Dermis blood vessel endothelial cell (primary cell): ENCODE measurements at regions not wholly inside any gene's neighbourhood (a gene's known extent, or its start where the extent isn't known, plus 50 kb on each side); places are given as distances from the start of the nearest gene placed in this dataset.

Experiments
- DNase-seq: peaks from one replicate; pipeline ENCODE4 v3.0.0; 2010

DNA sequence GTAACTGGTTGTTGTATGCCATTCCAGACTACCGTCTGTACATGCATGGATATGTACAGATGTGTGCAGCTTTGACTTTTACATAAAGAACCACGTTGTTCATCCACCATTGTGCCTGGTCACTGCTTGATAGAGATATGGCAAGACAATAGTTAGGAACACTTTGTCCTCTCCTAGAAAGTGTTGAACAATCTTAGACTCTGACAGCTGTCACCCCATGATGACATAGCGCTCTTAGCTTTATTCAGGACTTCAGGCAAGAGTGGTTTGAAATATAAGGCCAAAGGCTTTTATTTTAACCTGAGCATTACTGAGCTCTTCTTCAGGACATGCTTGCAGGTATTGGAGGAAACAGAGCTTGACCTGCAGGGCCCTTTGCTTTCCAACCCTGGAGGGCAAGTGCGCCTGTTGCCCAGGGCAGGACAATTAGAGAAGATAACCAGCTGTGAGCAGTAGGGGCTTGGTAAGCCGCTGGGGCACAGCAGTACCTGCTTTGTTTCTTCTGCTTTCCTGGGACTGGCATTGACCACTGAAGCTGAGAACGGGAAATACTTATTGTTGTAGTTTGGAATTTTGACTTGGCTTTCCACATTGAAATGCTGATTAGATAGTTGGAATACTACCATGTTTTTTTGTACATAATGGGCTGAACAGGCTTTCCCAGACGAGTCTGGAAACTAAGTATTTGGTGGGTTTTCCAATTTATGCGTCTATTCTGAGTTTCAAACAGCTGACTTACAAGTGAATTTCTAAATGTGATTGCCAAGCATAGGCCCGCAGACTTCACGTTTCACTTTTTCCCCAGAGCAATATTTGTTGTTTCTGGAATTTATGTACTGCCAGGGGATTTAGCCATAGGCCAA, 51.1 kb downstream of the GARRE1 start:
- peak; percentile 31 for DNase-seq

DNA sequence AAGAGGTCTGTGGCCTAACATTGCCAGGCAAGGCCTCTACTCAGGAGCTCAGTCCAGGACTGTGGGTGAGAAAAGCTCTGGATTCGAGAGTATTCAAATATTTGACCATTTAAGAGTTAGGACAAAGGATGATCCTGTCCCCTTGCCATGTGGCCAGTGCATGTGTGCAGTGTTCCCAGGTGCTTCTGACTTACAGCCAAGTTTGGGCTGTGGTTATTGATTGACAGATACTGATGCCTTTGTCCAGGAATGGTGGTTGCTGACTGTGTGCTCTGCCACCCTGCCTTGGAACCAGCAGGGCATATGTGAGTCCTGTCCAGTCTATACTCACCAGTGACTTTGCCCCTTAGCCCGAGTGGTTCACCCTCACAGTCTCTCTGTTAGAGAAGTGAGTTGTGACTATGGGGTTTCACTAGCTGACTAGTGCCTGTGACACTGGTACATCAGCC, 51.9 kb downstream of the GARRE1 start:
- DNase-seq: no peak

DNA sequence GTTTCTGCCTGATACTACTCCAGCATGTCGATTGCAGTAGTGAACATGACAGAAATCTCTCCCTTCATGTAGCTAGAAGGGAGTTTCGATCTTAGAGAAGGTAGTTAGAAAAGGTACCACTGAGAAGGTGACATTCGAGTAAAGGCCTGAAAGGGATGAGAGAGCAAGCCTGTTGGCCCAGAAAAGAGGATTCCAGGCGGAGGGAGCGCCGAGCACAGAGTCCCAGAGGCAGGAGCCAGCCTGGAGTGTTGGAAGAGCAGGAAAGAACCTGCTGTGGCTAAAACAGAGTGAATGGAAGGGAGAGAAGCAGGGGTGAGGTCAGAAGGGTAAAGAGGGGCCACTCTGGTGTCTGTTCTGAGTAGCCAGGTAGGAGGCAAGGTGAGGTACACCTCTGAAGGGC, 52.5 kb downstream of the GARRE1 start:
- no peak for DNase-seq

DNA sequence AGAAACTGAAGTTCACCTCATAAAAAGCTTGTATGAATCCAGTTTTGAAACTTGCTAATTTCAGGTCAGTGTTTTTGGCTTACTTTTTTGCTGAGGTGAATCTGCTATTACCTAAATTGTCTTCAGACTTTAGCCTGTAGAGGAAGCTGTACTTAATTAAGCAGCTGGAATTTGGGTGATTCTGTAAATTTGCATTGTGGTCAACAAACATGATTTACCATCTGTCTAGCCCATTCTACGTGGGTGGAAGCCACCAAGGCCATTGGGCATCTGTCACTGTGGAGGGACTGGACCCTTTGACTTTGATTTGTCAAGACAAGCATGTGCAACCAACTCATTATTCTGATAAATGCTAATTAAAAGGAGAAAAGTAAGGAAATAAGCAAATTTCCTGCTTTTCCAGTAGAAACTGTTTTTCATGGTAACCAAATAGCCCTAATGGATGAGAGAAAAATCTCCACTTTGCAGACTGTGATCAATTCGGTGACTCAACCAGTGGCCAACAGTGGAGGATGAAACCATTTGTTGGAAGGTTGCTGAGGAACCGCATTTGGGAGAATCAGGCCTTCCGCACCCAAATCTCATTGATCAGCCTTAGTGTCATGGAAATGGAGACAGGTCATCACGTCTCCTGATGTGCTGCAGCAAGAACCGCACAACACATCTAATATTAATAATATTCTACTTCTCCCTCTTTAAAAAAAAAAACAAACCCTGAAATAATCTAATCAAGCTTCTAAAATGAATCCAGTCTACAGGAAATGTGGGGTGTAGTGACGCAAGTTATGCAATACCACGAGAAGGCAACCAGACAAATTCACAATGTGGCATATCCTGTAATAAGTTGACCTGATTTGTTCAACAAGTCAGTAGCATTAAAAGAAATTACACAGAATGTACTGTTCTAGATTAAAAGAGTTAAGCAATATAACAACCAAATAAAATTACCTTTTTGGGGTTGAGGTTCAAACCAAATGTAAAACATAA, 54.3 kb downstream of the GARRE1 start:
- DNase-seq: peak; percentile 49

DNA sequence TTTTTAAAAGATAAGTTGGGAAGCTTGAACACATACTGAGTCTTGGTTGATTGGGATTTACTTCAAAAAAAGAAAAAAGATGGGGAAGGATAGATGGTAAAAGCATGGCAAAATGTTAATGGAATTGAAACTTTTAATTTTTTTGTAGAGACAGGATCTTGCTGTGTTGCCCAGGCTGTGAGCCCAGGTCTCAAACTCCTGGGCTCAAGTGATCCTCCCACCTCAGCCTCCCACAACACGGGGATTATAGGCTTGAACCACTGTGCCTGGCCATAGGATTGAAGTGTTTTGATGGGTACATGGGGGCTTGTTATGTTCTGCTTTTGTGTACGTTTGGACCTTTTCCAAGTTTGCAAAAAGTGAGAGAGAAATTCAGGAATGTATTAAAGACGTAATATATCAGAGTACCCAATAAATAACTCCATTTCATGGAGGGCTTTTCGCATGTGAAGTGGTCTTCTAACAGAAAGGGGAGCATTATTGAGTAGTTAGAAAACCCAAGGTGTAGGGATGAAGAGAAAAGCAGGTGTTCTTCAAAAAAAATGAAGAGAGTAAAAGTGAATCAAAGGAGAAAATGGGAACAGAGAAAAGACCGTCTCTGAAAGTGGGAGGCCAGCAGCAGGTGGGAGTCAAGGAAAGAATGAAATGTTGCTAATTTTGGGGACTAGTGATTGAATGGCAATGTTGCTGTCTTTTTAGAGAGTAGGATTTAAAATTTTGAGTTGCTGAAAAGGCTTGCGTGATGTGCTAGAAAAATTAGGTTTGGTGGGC, 55.2 kb downstream of the GARRE1 start:
- no peak for DNase-seq

DNA sequence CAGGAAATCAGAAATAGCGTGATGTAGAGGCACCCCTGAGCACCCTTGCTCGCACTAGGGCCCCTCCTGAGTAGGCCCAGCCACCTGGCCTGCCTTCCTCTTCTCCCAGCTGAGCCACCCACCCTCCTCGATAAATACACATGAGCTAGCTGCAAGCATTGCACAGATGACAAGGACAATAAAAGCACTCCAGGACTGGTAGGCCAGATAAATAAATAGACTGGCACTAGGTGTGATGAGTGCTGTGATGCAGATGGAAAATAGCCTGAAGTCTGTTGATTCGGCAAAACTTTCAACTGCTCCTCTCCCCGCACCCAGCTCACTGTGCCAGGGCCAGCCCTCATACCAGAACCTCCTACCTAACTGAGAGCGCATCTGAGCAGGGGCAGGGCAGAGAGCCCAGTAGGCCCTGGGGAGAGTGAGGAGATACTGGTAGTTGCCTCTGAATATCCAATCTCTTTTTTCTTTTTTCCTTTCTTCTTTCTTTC, 54.5 kb upstream of the GPI start:
- no peak for DNase-seq

DNA sequence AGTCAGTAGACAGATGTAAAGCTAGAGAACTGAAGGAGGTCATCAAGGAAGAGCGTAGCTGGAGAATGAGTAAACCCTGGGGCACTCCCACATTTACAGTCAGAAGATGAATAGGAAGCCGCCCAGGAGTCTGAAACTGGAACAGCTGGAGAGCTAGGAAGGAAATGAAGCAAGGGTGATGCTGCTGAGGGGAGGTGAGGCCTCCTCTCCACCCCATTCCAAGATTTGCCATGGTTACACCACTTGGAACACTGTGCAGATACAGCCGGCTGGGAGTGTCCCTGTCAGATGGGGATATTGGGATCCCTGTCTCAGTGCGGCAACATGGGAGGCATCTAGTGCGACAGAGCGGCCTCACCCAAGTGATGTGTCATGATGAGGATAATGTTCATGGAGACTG, 51.8 kb upstream of the GPI start:
- DNase-seq: peak; percentile 87

DNA sequence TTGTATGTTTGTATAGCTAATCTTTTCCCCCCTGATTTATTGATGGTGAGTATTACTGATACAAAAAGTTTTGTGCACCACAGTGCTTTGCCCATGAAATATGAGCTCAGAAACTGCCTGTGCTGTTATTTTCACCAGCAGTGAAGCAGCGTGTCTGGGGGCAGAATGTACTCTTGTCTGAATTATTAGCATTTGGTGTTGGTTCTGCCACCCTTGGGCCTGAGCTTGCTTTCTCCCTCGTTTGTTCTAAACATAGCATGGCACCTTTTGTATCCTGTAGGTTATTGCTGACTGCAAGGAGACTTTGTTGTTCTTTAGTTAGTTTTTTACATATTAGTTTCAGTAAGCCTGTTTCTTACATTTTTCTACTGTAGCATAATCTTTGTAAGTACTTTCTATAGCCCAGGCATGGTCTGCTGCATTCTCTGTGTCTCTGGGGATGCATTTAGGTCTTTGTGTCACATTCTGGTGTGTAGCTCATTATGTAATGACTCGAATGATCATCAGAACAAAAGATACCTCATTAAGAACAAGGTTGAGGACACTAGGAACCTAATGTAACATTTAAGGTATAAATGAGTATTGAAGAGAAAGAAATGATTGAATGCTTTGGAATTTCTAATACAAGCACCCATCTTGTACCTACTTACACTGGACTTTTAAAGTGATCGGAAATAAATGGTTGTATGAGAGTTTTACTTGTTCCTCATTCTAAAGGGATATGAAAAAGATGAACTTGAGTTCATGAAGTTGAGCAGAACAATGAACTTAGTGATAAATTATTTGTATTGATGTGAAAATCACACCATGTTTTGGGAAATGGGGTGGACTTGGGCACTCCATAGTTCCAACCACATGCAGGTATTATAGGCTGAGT, 50.3 kb upstream of the GPI start:
- no peak for DNase-seq
